ENCODE measurements at regions not wholly inside any gene's neighbourhood (a gene's known extent, or its start where the extent isn't known, plus 50 kb on each side); places are given as distances from the start of the nearest gene placed in this dataset.

DNA sequence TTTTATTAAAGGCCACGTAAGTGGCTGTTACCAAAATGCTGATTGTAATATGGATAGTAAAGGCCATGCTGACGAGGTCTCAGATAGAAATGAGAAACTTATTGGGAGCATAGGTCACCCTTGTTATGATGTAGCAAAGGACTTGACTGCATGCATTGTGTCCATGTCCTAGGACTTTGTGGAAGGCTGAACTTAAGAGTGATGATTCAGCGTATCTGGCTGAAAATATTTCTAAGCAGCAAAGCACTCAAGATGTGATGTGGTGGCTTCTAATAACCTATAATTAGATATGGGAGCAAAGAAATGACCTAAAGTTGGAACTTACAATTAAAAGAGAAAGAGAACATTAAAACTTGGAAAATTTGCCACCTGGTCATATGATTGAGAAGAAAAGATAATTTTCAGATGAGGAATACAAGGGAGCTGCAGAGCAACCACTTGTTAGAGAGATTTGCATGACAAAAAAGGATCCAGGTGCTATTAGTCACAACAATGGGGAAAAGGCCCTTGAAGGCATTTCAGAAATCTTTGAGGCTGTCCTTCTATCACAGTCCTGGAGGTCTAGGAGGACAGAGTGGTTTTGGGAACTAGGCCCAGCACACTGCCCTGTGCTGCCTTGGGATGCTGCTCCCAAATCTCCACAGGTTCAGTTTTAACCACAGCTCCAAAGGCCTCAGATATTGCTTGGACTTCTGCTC is 793.7 kb upstream of the LCORL start:
- no peak overlapping the region for H3K4me3 ChIP-seq (ENCODE audit: low read depth, low read length, poor library complexity, severe bottlenecking)
- BruUV-seq (replicated peaks), result no TSS peak
- no peak for DNase-seq (ENCODE audit: low spot score)
- ChIA-PET CTCF (no interaction called here), POLR2A (ENCODE audit: low non-redundant PET) (no interaction called here)
- no peaks in the 10 kb centered on the region for H3K36me3 ChIP-seq (ENCODE audit: insufficient read depth, low read length, poor library complexity, severe bottlenecking)
- no peak for TF ChIP-seq CTCF (conservative IDR thresholded peaks at IDR 0.05; ENCODE audit: low read depth, low read length)
- no peak for TF ChIP-seq EZH2 (IDR thresholded peaks at IDR 0.05; ENCODE audit: borderline replicate concordance, low read depth, low read length, poor library complexity, severe bottlenecking)
- no peak overlapping the region for H3K27ac ChIP-seq (ENCODE audit: low read depth, low read length, poor library complexity, severe bottlenecking)
- H3K4me1 ChIP-seq (ENCODE audit: insufficient read depth, low read length, poor library complexity, severe bottlenecking), result no peaks in the 10 kb centered on the region
- intact Hi-C loops (cut with micrococcal nuclease; ENCODE audit: unreplicated experiment), result no loop called here
- no peaks in the 10 kb centered on the region for H3K9me3 ChIP-seq (ENCODE audit: low read depth, low read length, poor library complexity, severe bottlenecking)
- H3K27me3 ChIP-seq (replicated peaks; ENCODE audit: insufficient read depth, low read depth, low read length, poor library complexity), result no peaks in the 10 kb centered on the region

DNA sequence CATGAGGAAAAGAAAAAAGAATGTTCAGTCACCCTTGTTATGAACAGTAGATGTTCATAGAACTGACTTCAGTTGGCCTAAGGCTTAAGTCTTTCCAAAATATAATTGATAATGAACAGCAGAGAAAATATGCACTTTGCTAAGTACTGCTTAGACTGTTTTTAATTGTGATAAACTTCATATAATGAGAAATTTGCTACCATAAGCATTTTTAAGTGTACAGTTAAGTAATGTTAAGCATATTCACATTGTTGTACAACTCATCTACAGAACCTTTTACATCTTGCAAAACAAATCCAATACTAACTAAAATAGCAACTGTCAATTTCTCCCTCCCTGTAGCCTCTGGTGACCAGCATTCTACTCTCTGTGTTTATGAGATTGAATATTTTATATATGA is 792.2 kb upstream of the LCORL start:
- Histone ChIP-seq H3K27ac (ENCODE audit: low read depth, low read length, poor library complexity, severe bottlenecking) (no peak overlapping the region), H3K4me3 (ENCODE audit: low read depth, low read length, poor library complexity, severe bottlenecking) (no peak overlapping the region), H3K9me3 (ENCODE audit: low read depth, low read length, poor library complexity, severe bottlenecking) (no peaks in the 10 kb centered on the region), H3K36me3 (ENCODE audit: insufficient read depth, low read length, poor library complexity, severe bottlenecking) (no peaks in the 10 kb centered on the region), H3K4me1 (ENCODE audit: insufficient read depth, low read length, poor library complexity, severe bottlenecking) (no peaks in the 10 kb centered on the region), H3K27me3 (replicated peaks; ENCODE audit: insufficient read depth, low read depth, low read length, poor library complexity) (no peaks in the 10 kb centered on the region)
- ChIA-PET CTCF (no interaction called here), POLR2A (ENCODE audit: low non-redundant PET) (no interaction called here)
- no peak for TF ChIP-seq EZH2 (IDR thresholded peaks at IDR 0.05; ENCODE audit: borderline replicate concordance, low read depth, low read length, poor library complexity, severe bottlenecking)
- TF ChIP-seq CTCF (conservative IDR thresholded peaks at IDR 0.05; ENCODE audit: low read depth, low read length), result no peak
- intact Hi-C loops (cut with micrococcal nuclease; ENCODE audit: unreplicated experiment), result no loop called here
- no peak for DNase-seq (ENCODE audit: low spot score)
- BruUV-seq (replicated peaks), result no TSS peak

DNA sequence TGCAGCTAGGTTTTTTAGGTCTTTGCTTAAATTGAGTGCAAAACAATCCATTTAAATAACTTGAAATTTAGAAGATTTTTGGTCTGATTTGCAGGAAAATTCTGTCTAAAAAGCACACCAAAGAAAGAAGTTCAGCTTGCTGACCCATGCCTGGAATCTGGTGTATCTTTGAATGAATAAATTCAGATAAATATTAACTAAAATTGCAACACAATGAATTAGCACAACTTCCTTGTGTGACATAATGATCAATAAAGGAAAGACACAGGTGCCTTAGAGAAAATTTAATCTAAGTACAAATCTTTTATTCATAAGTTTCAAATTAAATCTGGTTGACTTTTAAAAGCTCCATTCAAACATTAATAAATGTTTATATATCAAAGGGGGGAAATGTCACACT is 791.5 kb upstream of the LCORL start:
- H3K4me1 ChIP-seq (ENCODE audit: insufficient read depth, low read length, poor library complexity, severe bottlenecking), result no peaks in the 10 kb centered on the region
- POLR2A ChIA-PET (ENCODE audit: low non-redundant PET), result no interaction called here

More for the DNA sequence above, 791.5 kb upstream of the LCORL start:
- H3K27me3 ChIP-seq (replicated peaks; ENCODE audit: insufficient read depth, low read depth, low read length, poor library complexity), result no peaks in the 10 kb centered on the region
- DNase-seq (ENCODE audit: low spot score), result no peak
- H3K36me3 ChIP-seq (ENCODE audit: insufficient read depth, low read length, poor library complexity, severe bottlenecking), result no peaks in the 10 kb centered on the region
- TF ChIP-seq CTCF (conservative IDR thresholded peaks at IDR 0.05; ENCODE audit: low read depth, low read length), result no peak
- no peak for TF ChIP-seq EZH2 (IDR thresholded peaks at IDR 0.05; ENCODE audit: borderline replicate concordance, low read depth, low read length, poor library complexity, severe bottlenecking)
- no peak overlapping the region for H3K4me3 ChIP-seq (ENCODE audit: low read depth, low read length, poor library complexity, severe bottlenecking)
- intact Hi-C loops (cut with micrococcal nuclease; ENCODE audit: unreplicated experiment), result no loop called here
- no peak overlapping the region for H3K27ac ChIP-seq (ENCODE audit: low read depth, low read length, poor library complexity, severe bottlenecking)
- CTCF ChIA-PET, result no interaction called here
- H3K9me3 ChIP-seq (ENCODE audit: low read depth, low read length, poor library complexity, severe bottlenecking), result no peaks in the 10 kb centered on the region
- BruUV-seq (replicated peaks), result no TSS peak
